ENCODE measurements at regions not wholly inside any gene's neighbourhood (a gene's known extent, or its start where the extent isn't known, plus 50 kb on each side); places are given as distances from the start of the nearest gene placed in this dataset.

- no peaks in the 10 kb centered on the region for H3K36me3 ChIP-seq
- ATAC-seq (no peak), DNase-seq (no peak)
- no peaks in the 10 kb centered on the region for H3K9me3 ChIP-seq
- TF ChIP-seq CTCF (IDR thresholded peaks at IDR 0.05), result no peak
- intact Hi-C loops (cut with DNase I), result no loop called here
- no peaks in the 10 kb centered on the region for H3K4me1 ChIP-seq
- H3K4me3 ChIP-seq, result no peak overlapping the region
- H3K27me3 ChIP-seq, result no peaks in the 10 kb centered on the region
- no peak overlapping the region for H3K27ac ChIP-seq
Measured at GRCh38 chr6:169082093-169082492, 171.6 kb downstream of the THBS2 start.

- Histone ChIP-seq H3K4me3 (no peak overlapping the region), H3K27ac (no peak overlapping the region), H3K36me3 (no peaks in the 10 kb centered on the region), H3K4me1 (no peaks in the 10 kb centered on the region), H3K9me3 (no peaks in the 10 kb centered on the region), H3K27me3 (no peaks in the 10 kb centered on the region)
- no peak for TF ChIP-seq CTCF (IDR thresholded peaks at IDR 0.05)
- intact Hi-C loops (cut with DNase I), result no loop called here
- DNase-seq, result no peak
- no peak for ATAC-seq
Measured at GRCh38 chr6:169081248-169081647, 172.4 kb downstream of the THBS2 start.

- H3K27ac ChIP-seq, result no peak overlapping the region
- H3K27me3 ChIP-seq, result no peaks in the 10 kb centered on the region
- ATAC-seq, result no peak
Measured at GRCh38 chr6:169079650-169080049, 174.0 kb downstream of the THBS2 start.

DNA sequence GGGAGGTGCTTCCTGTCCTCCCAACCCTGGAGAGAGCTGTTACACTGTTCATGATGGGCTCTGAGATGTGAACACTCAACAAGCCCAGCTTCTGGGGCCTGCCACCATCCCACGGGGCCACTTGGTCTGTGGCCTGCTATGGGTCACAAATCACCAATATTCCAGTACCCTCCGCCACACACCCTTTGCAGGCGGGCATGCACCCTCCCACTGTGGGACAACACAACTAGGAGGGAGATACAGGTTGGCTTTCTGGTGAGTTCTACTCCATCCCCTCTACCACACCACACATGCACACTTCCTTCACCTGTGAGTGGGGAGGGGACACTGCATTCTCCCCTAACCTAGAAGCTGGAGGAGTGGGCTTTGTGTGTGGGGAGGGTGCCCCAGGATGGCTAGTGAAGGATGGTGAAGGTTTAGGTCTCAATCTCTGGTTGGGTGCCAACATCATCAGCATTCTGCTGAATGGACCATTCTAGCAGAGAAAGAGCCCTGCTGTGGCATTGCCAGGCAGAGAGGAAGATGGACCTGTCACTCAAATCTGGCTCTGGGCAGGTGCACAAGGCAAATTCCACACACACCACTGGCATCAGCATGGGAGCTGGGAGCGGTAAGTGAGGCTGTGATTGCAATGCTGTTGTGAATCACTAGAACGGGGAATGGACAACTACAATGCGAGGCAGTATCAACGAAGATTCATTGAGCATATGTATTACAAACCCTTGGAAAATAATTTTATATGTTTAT lies 175.1 kb downstream of the THBS2 start:
- TF ChIP-seq CTCF (IDR thresholded peaks at IDR 0.05), result no peak
- Histone ChIP-seq H3K4me1 (no peaks in the 10 kb centered on the region), H3K4me3 (no peak overlapping the region), H3K27ac (no peak overlapping the region), H3K36me3 (no peaks in the 10 kb centered on the region), H3K27me3 (no peaks in the 10 kb centered on the region), H3K9me3 (no peaks in the 10 kb centered on the region)
- no peak for ATAC-seq
- intact Hi-C loops (cut with DNase I), result no loop called here
- no peak for DNase-seq

More at GRCh38 chr6:169079650-169080049, 174.0 kb downstream of the THBS2 start:
- DNase-seq, result no peak
- Histone ChIP-seq H3K4me1 (no peaks in the 10 kb centered on the region), H3K9me3 (no peaks in the 10 kb centered on the region), H3K36me3 (no peaks in the 10 kb centered on the region), H3K4me3 (no peak overlapping the region)
- intact Hi-C loops (cut with DNase I), result no loop called here
- TF ChIP-seq CTCF (IDR thresholded peaks at IDR 0.05), result no peak

DNA sequence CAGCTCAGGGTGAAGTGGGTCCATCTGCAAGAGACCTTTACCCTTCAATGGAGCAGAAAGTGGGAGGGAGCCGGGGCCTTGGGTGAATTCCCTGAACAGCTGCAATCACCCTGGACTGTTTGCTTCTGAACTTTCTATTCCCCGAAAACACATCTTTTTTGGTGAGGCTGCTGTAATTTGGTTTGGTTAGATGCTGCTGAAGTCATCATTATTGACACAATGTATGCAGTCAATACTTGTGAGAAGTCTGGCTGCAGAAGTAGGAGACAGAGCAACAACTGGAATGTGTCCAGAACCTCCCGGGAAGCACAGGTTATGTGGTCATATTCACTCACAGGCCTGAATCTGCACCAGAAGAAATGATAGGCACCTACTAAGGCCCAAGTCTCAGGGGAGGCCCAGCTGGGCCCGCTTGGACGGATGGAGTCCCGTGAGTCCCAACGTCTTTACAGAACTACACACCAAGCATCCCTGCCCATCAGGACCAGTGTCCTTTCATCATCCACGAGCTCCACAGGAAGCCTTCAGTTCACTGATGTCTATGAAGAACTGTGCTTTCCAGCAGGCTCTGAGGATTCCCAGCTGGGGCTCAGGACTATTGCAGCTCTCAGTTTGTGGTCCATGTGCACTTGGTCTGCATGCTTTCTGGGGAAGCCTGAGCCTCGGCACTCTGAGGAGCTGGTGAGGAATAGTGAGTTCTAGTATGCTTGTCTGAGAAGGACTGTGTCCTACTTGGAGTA lies 177.6 kb downstream of the THBS2 start:
- H3K9me3 ChIP-seq, result no peaks in the 10 kb centered on the region
- H3K4me1 ChIP-seq, result no peaks in the 10 kb centered on the region
- H3K27me3 ChIP-seq, result no peaks in the 10 kb centered on the region
- ATAC-seq, result no peak
- no peak for DNase-seq
- no peaks in the 10 kb centered on the region for H3K36me3 ChIP-seq
- intact Hi-C loops (cut with DNase I), result no loop called here
- no peak overlapping the region for H3K27ac ChIP-seq
- H3K4me3 ChIP-seq, result no peak overlapping the region
- TF ChIP-seq CTCF (IDR thresholded peaks at IDR 0.05), result no peak
